Lower leg skin (tissue), 4 donors: ENCODE measurements at regions not wholly inside any gene's neighbourhood (a gene's known extent, or its start where the extent isn't known, plus 50 kb on each side); places are given as distances from the start of the nearest gene placed in this dataset.

Experiments
- DNase-seq, 2 donors: peaks; one replicate each; pipeline ENCODE4 v3.0.0-alpha.2; 2019; ENCODE audit warnings: low spot score in 2 of 2
- H3K4me3 ChIP-seq: fragments of 200-600 bp; sonication (generic); 2 replicates; pipeline ENCODE4 v1.5.1; 2017; ENCODE audit warnings: mild to moderate bottlenecking, low read depth; ENCODE audit not compliant: poor library complexity, severe bottlenecking
- POLR2A ChIP-seq, 2 donors: fragments of 450-650 bp; IDR thresholded peaks; one replicate each; pipeline ENCODE4 v1.6.1; 2016 to 2017; ENCODE audit warnings: antibody characterized with exemption in 2 of 2, mild to moderate bottlenecking in 1 of 2, moderate library complexity in 1 of 2
- WGBS, 2 donors: methylation state at CpG; one replicate each; pipeline ENCODE4 v1.1.5; 2018; 5-methylcytosine and 5-hydroxymethylcytosine counted together
- intact Hi-C: fragments of 100-400 bp; cut with DNase I; formaldehyde crosslinking; loops from one replicate; pipeline ENCODE4 v1.15.0; 2023; ENCODE audit warnings: low total_unique reads
- TF ChIP-seq, protein P1 (sequence below), 3 donors: fragments of 450-650 bp; IDR thresholded peaks; one replicate each; pipeline ENCODE4 v1.5.1; 2016; ENCODE audit warnings: antibody characterized with exemption in 3 of 3, mild to moderate bottlenecking in 3 of 3, moderate library complexity in 2 of 3

GRCh38 chr11:94675813-94676212 lies 92.3 kb upstream of the AMOTL1 start:
- intact Hi-C loops: no loop called here
- DNase-seq: peak in 1 of 2 donors; percentile 4
- no peak for TF ChIP-seq POLR2A (IDR thresholded peaks at IDR 0.05)
- TF ChIP-seq, protein P1, sequence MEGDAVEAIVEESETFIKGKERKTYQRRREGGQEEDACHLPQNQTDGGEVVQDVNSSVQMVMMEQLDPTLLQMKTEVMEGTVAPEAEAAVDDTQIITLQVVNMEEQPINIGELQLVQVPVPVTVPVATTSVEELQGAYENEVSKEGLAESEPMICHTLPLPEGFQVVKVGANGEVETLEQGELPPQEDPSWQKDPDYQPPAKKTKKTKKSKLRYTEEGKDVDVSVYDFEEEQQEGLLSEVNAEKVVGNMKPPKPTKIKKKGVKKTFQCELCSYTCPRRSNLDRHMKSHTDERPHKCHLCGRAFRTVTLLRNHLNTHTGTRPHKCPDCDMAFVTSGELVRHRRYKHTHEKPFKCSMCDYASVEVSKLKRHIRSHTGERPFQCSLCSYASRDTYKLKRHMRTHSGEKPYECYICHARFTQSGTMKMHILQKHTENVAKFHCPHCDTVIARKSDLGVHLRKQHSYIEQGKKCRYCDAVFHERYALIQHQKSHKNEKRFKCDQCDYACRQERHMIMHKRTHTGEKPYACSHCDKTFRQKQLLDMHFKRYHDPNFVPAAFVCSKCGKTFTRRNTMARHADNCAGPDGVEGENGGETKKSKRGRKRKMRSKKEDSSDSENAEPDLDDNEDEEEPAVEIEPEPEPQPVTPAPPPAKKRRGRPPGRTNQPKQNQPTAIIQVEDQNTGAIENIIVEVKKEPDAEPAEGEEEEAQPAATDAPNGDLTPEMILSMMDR (IDR thresholded peaks at IDR 0.05): no peak
- no peak overlapping the region for H3K4me3 ChIP-seq

- TF ChIP-seq, protein P1 (IDR thresholded peaks at IDR 0.05): no peak
- TF ChIP-seq POLR2A (IDR thresholded peaks at IDR 0.05): no peak
- H3K4me3 ChIP-seq: no peak overlapping the region
- DNase-seq: peak in 1 of 2 donors; percentile 3
- intact Hi-C loops: no loop called here
- 64 to 79% methylated on average over 4 of the region's 4 CpGs for WGBS, 2 donors
These were observed 91.3 kb upstream of the AMOTL1 start for GRCh38 chr11:94676814-94677213.

DNA sequence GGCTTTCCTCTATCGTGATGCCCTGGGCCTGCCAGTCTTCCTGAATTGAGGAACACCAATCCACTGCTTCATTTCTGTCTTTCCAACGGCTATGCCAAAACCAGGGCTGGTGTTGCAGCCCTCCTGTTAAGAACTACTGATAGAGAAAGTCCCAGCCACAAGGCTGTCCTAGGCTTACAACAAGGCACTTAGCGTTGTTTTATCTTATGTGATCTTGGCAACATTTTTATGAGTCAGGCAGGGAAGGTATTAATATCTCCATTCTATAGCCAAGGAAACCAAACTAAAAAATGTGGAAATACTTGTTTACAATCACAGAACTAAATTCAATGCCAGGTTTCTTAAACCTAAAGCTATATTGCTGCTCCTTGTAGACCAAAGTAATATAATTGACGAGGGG lies 89.9 kb upstream of the AMOTL1 start:
- DNase-seq: peak in 1 of 2 donors; percentile 12
- 59 to 61% methylated on average over 4 of the region's 4 CpGs for WGBS, 2 donors
- TF ChIP-seq POLR2A (IDR thresholded peaks at IDR 0.05): no peak
- TF ChIP-seq, protein P1 (IDR thresholded peaks at IDR 0.05): no peak
- intact Hi-C loops: no loop called here
- no peak overlapping the region for H3K4me3 ChIP-seq

DNA sequence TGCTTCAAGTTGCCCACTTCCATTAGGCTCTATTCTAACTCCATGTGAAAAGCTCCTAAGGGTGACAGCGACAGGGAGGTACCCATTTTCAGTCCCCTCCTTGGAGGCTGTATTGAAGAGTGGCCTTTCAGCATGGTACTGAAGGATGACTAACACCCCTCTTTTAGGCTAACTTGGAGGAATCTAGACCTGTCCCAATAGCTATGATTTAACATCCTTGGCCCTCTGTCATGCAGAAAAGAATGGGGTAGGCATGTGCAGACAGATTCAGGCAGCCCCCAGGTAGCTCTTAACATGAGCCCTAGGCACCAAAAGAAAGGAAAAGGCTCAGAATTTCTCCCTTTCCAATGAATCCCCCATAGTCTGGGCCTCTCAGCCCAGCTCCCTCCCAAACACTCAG lies 89.3 kb upstream of the AMOTL1 start:
- no peak for DNase-seq
- intact Hi-C loops: no loop called here
- H3K4me3 ChIP-seq: no peak overlapping the region
- WGBS, 2 donors: 95 to 100% methylated on average over 1 of the region's 1 CpG
- TF ChIP-seq POLR2A (IDR thresholded peaks at IDR 0.05): no peak
- TF ChIP-seq, protein P1 (IDR thresholded peaks at IDR 0.05): no peak

DNA sequence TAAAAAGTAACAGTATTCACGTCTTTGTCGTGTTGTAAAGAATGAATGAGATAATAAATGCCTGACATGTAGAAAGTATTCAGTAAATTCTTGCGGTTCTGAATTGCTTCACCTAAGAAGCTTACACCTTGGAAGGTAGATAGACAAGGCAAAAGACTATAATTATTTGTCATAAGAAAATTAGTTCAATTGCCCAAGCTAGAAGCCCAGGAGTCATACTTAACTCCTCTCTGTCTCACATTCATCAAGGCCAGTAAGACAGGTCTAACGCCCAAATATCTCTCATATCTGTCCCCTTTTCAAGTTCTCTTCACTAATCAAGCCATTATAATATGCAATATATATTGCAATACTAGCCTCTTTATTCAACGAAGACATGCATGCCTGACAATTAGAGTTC lies 87.7 kb upstream of the AMOTL1 start:
- DNase-seq: no peak
- no peak overlapping the region for H3K4me3 ChIP-seq
- 75 to 76% methylated on average over 5 of the region's 5 CpGs for WGBS, 2 donors
- TF ChIP-seq, protein P1 (IDR thresholded peaks at IDR 0.05): no peak
- no peak for TF ChIP-seq POLR2A (IDR thresholded peaks at IDR 0.05)
- intact Hi-C loops: no loop called here

DNA sequence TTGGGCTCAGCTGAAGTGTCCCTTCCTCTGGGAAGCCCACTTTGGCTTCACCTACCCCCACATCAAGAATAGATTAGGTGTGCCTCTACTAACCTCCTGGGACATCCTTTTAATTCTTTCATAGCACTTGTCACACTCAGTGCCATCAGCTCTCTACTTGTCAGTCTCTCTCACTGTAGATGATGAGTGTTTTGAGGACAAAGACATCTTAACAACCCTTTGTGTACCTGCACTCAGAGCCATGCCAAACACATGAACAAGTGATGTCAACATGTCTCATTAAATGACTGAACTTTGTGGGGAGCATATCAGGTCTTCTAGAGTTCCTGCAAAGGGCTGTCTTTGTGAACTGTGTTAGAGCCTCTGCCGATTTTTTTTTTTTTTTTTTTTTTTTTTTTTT lies 87.0 kb upstream of the AMOTL1 start:
- intact Hi-C loops: no loop called here
- TF ChIP-seq POLR2A (IDR thresholded peaks at IDR 0.05): no peak
- TF ChIP-seq, protein P1 (IDR thresholded peaks at IDR 0.05): no peak
- no peak for DNase-seq
- WGBS, 2 donors: 68 to 85% methylated on average over 1 of the region's 1 CpG
- H3K4me3 ChIP-seq: no peak overlapping the region
